HepG2 (cell line): ENCODE measurements at regions not wholly inside any gene's neighbourhood (a gene's known extent, or its start where the extent isn't known, plus 50 kb on each side); places are given as distances from the start of the nearest gene placed in this dataset.

Source experiments
- ATF3 ChIP-seq: sonication (generic); formaldehyde crosslinking; IDR thresholded peaks from 2 replicates; pipeline ENCODE4 v1.4.0; 2020; ENCODE audit warnings: missing genetic modification reagents
- EHMT2 ChIP-seq: fragments of 200-600 bp; sonication (generic); IDR thresholded peaks from 2 replicates; pipeline ENCODE4 v1.7.0; 2017; ENCODE audit warnings: antibody characterized with exemption, low read depth, low read length, borderline replicate concordance
- FOXO1 ChIP-seq: sonication (generic); formaldehyde crosslinking; IDR thresholded peaks from 2 replicates; pipeline ENCODE4 v1.4.0; 2020; ENCODE audit warnings: missing genetic modification reagents
- GABPB1 ChIP-seq: IDR thresholded peaks from 2 replicates; pipeline ENCODE4 v1.6.1; 2016; ENCODE audit warnings: mild to moderate bottlenecking, missing genetic modification reagents, moderate library complexity, missing compliant biosample characterization
- HIVEP1 ChIP-seq: sonication (generic); formaldehyde crosslinking; IDR thresholded peaks from 2 replicates; pipeline ENCODE4 v1.4.0; 2020; ENCODE audit warnings: mild to moderate bottlenecking, missing genetic modification reagents
- HNF1A ChIP-seq, 2 experiments: sonication (generic) in 1 of 2; formaldehyde crosslinking in 1 of 2; IDR thresholded peaks; 2 replicates each; pipeline versions ENCODE4 v1.4.0 to v1.6.1; 2016 to 2020; ENCODE audit warnings: borderline replicate concordance in 1 of 2, low read depth in 1 of 2, mild to moderate bottlenecking in 1 of 2, missing genetic modification reagents in 1 of 2
- KLF16 ChIP-seq, 2 experiments: sonication (generic) in 1 of 2; formaldehyde crosslinking in 1 of 2; IDR thresholded peaks; 2 replicates each; pipeline versions ENCODE4 v1.6.1 to v1.8.0; 2016 to 2023; ENCODE audit warnings: missing genetic modification reagents in 2 of 2, missing compliant biosample characterization in 1 of 2
- LRRFIP1 ChIP-seq: sonication (generic); formaldehyde crosslinking; conservative IDR thresholded peaks from 2 replicates; pipeline ENCODE4 v1.4.0; 2020; ENCODE audit warnings: missing genetic modification reagents
- MXI1 ChIP-seq: IDR thresholded peaks from 3 replicates; pipeline ENCODE4 v1.6.1; 2012; ENCODE audit warnings: low read depth, low read length, inconsistent platforms, borderline replicate concordance
- NONO ChIP-seq, 2 experiments: fragments of 450-650 bp in 1 of 2; sonication (generic) in 1 of 2; formaldehyde crosslinking in 1 of 2; IDR thresholded peaks in 1 of 2; conservative IDR thresholded peaks in 1 of 2; 2 replicates each; pipeline versions ENCODE4 v1.6.1 to v1.8.0; 2017 to 2022; ENCODE audit warnings: mild to moderate bottlenecking in 1 of 2, missing genetic modification reagents in 1 of 2, moderate library complexity in 1 of 2
- NR0B2 ChIP-seq: sonication (generic); formaldehyde crosslinking; IDR thresholded peaks from 2 replicates; pipeline ENCODE4 v1.4.0; 2020; ENCODE audit warnings: mild to moderate bottlenecking, missing genetic modification reagents
- RXRB ChIP-seq: IDR thresholded peaks from 2 replicates; pipeline ENCODE4 v1.6.1; 2016; ENCODE audit warnings: borderline replicate concordance, missing genetic modification reagents, missing compliant biosample characterization
- SAP130 ChIP-seq: IDR thresholded peaks from 2 replicates; pipeline ENCODE4 v1.6.1; 2016; ENCODE audit warnings: low read depth
- SP1 ChIP-seq, 2 experiments: fragments of 450-650 bp in 1 of 2; sonication (generic) in 1 of 2; formaldehyde crosslinking in 1 of 2; IDR thresholded peaks; 2 replicates each; pipeline versions ENCODE4 v1.4.0 to v1.6.1; 2016 to 2020; ENCODE audit warnings: missing genetic modification reagents in 1 of 2
- TARDBP ChIP-seq: sonication (generic); formaldehyde crosslinking; IDR thresholded peaks from 2 replicates; pipeline ENCODE4 v1.8.0; 2022; ENCODE audit warnings: mild to moderate bottlenecking, missing genetic modification reagents
- TGIF2 ChIP-seq: IDR thresholded peaks from 2 replicates; pipeline ENCODE4 v1.6.1; 2016; ENCODE audit warnings: control low read depth, missing compliant biosample characterization
- XBP1 ChIP-seq: sonication (generic); formaldehyde crosslinking; IDR thresholded peaks from 2 replicates; pipeline ENCODE4 v1.5.0; 2020; ENCODE audit warnings: missing genetic modification reagents
- ZKSCAN8 ChIP-seq: IDR thresholded peaks from 2 replicates; pipeline ENCODE4 v1.6.1; 2016; ENCODE audit warnings: borderline replicate concordance, missing genetic modification reagents, missing compliant biosample characterization
- ZNF235 ChIP-seq: sonication (generic); formaldehyde crosslinking; IDR thresholded peaks from 2 replicates; pipeline ENCODE4 v1.8.1; 2023; ENCODE audit warnings: mild to moderate bottlenecking, missing genetic modification reagents, borderline replicate concordance
- ZNF24 ChIP-seq: fragments of 450-650 bp; IDR thresholded peaks from 2 replicates; pipeline ENCODE4 v1.6.1; 2017; ENCODE audit warnings: antibody characterized with exemption, mild to moderate bottlenecking
- ZNF879 ChIP-seq: sonication (generic); formaldehyde crosslinking; IDR thresholded peaks from 2 replicates; pipeline ENCODE4 v1.8.1; 2023; ENCODE audit warnings: missing genetic modification reagents

GRCh38 chr14:50045039-50045711, 71.2 kb downstream of the VCPKMT start (continued):
- 0 out of 2 replicates have a peak, but pooled peaks have one; percentile 20 for TF ChIP-seq LRRFIP1 (CRISPR knock-in tag)
- TF ChIP-seq EHMT2: no peak
- TF ChIP-seq ZKSCAN8 (CRISPR knock-in tag): 0 out of 2 replicates have a peak, but pooled peaks have one; percentile 62
- TF ChIP-seq SP1 (IDR thresholded peaks at IDR 0.05): no peak
- TF ChIP-seq SP1 (CRISPR knock-in tag; IDR thresholded peaks at IDR 0.05): 0 out of 2 replicates have a peak, but pooled peaks have one; percentile 15
- TF ChIP-seq GABPB1 (CRISPR knock-in tag): peak; percentile 71
- TF ChIP-seq HIVEP1: peak; percentile 69
- TF ChIP-seq KLF16 (CRISPR knock-in tag; IDR thresholded peaks at IDR 0.05): peak in 1 of 2 experiments; percentile 62; a peak in 2 of 4 replicates
- TF ChIP-seq RXRB: peak; percentile 71; the same call in 1 of the 2 replicates
- 0 out of 2 replicates have a peak, but pooled peaks have one; percentile 51 for TF ChIP-seq XBP1 (CRISPR knock-in tag)
- TF ChIP-seq ZNF235 (CRISPR knock-in tag): no peak
- peak; percentile 53; the same call in 1 of the 2 replicates for TF ChIP-seq TARDBP (CRISPR knock-in tag)
- TF ChIP-seq ATF3 (CRISPR knock-in tag): no peak
- 0 out of 2 replicates have a peak, but pooled peaks have one; percentile 64 for TF ChIP-seq ZNF879 (CRISPR knock-in tag)
- TF ChIP-seq SAP130 (CRISPR knock-in tag): peak; percentile 80
- TF ChIP-seq HNF1A (IDR thresholded peaks at IDR 0.05; ENCODE audit: low read depth): peak; percentile 23; the same call in 1 of the 2 replicates
- TF ChIP-seq HNF1A (CRISPR knock-in tag; IDR thresholded peaks at IDR 0.05; ENCODE audit: borderline replicate concordance): peak; percentile 59; the same call in 1 of the 2 replicates
- 0 out of 2 replicates have a peak, but pooled peaks have one; percentile 8 for TF ChIP-seq ZNF24
- TF ChIP-seq NR0B2 (CRISPR knock-in tag): no peak
- TF ChIP-seq TGIF2: peak; percentile 63; the same call in 1 of the 2 replicates
- TF ChIP-seq NONO (IDR thresholded peaks at IDR 0.05): no peak
- peak; percentile 40; the same call in 1 of the 2 replicates for TF ChIP-seq NONO (CRISPR knock-in tag; conservative IDR thresholded peaks at IDR 0.05)
- peak; percentile 88 for TF ChIP-seq FOXO1 (CRISPR knock-in tag)
- peak; percentile 49; the same call in 1 of the 3 replicates for TF ChIP-seq MXI1
